ENCODE measurements at regions not wholly inside any gene's neighbourhood (a gene's known extent, or its start where the extent isn't known, plus 50 kb on each side); places are given as distances from the start of the nearest gene placed in this dataset.

DNA sequence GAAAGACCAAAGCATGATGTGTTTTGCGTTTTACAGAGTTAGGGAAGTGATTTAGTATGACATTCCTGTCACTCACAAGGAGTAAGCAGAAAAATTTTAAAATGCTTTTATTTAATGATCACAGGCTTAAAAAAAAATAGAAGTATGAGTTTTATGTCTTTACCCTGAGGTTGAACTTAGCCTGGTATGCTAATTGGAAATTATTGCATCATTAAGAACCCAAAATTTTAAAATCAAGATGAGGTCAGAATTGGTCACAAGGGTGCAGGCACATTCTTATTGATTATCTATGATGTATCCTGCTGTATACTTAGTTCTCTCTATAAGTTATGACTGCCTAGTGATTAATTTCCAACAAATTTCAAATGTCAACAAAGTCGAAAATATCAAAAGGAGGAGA is 585.6 kb upstream of the ALCAM start:
- no peak overlapping the region for H3K27ac ChIP-seq (ENCODE audit: low read depth, low read length)

More for the DNA sequence above, 585.6 kb upstream of the ALCAM start:
- no peaks in the 10 kb centered on the region for H3K4me1 ChIP-seq (replicated peaks in 1 of 4; ENCODE audit: control insufficient read depth in 3 of 4, insufficient read depth in 4 of 4, low read length in 3 of 4)
- FAIRE-seq: no peak
- no peak overlapping the region for H4K8ac ChIP-seq (ENCODE audit: extremely low read depth, insufficient read depth, low read length)
- H3K36me3 ChIP-seq (ENCODE audit: control insufficient read depth in 2 of 4, insufficient read depth in 4 of 4, low read length in 3 of 4): no peaks in the 10 kb centered on the region
- H3K4me3 ChIP-seq (ENCODE audit: extremely low read depth in 1 of 4, insufficient read depth in 2 of 4, low read depth in 3 of 4, low read length in 4 of 4): no peak overlapping the region
- H3K23ac ChIP-seq (ENCODE audit: insufficient read length): no peak overlapping the region
- H3K79me1 ChIP-seq (ENCODE audit: low read depth, low read length): no peaks in the 10 kb centered on the region
- no peak overlapping the region for H2BK12ac ChIP-seq (ENCODE audit: low read depth, low read length)
- H2BK15ac ChIP-seq (ENCODE audit: low read length): no peak overlapping the region
- H3K79me2 ChIP-seq (ENCODE audit: control insufficient read depth in 1 of 2, insufficient read depth in 2 of 2, low read length in 2 of 2): no peaks in the 10 kb centered on the region
- no peak for TF ChIP-seq SRF (IDR thresholded peaks at IDR 0.05; ENCODE audit: low read depth, low read length)
- no peak for TF ChIP-seq SP2 (IDR thresholded peaks at IDR 0.05; ENCODE audit: low read length)
- TF ChIP-seq PHF8 (conservative IDR thresholded peaks at IDR 0.05; ENCODE audit: low read depth, low read length): no peak
- TF ChIP-seq GTF2F1 (IDR thresholded peaks at IDR 0.05; ENCODE audit: borderline replicate concordance, low read depth, low read length): no peak
- no peak for TF ChIP-seq TEAD4 (IDR thresholded peaks at IDR 0.05; ENCODE audit: low read depth, low read length)
- no peak for TF ChIP-seq TAF7 (optimal IDR thresholded peaks at IDR 0.05; ENCODE audit: borderline replicate concordance, low read depth, low read length)
- no peak for TF ChIP-seq KDM5A (IDR thresholded peaks at IDR 0.05; ENCODE audit: low read length)
- TF ChIP-seq FOSL1 (IDR thresholded peaks at IDR 0.05; ENCODE audit: insufficient read depth, low read depth, low read length): no peak
- TF ChIP-seq NANOG (IDR thresholded peaks at IDR 0.05; ENCODE audit: insufficient read depth, low read depth, low read length, poor library complexity, severe bottlenecking): no peak
- no peak for TF ChIP-seq SIX5 (IDR thresholded peaks at IDR 0.05; ENCODE audit: low read depth, low read length)
- no peak for TF ChIP-seq NRF1 (IDR thresholded peaks at IDR 0.05; ENCODE audit: low read depth, low read length)
- H4K91ac ChIP-seq (replicated peaks; ENCODE audit: insufficient read length, low read length): no peak overlapping the region
- ChIA-PET POLR2A (ENCODE audit: partially characterized antibody) (no interaction called here), CTCF (ENCODE audit: partially characterized antibody) (no interaction called here)
- H2AK5ac ChIP-seq (ENCODE audit: low read depth, low read length): no peak overlapping the region
- H3K9me3 ChIP-seq (ENCODE audit: insufficient read depth in 2 of 2, low read depth in 1 of 2, low read length in 1 of 2): no peaks in the 10 kb centered on the region
- 82% methylated on average over 2 of the region's 2 CpGs; no CpG with 5 or more reads in 1 of the 2 experiments for WGBS, 2 experiments (ENCODE audit: extremely low coverage in 1 of 2, insufficient coverage in 1 of 2, insufficient read length in 1 of 2, insufficient replicate concordance in 2 of 2, low coverage in 1 of 2, low lambda C conversion rate in 2 of 2, missing lambda C conversion rate in 1 of 2)
- no peak overlapping the region for H3K18ac ChIP-seq (ENCODE audit: extremely low read depth, low read length)
- no peak overlapping the region for H2AFZ ChIP-seq (ENCODE audit: low read length)
- H2BK5ac ChIP-seq (ENCODE audit: low read depth, low read length): no peak overlapping the region
- H3K14ac ChIP-seq (ENCODE audit: insufficient read length): no peak overlapping the region
- no peaks in the 10 kb centered on the region for H3K27me3 ChIP-seq (replicated peaks in 1 of 4; ENCODE audit: control insufficient read depth in 3 of 4, extremely low read depth in 1 of 4, insufficient read depth in 3 of 4, low read length in 3 of 4)
- no peak overlapping the region for H3K4ac ChIP-seq (replicated peaks; ENCODE audit: insufficient read length, low read depth, low read length)
- H2BK20ac ChIP-seq (ENCODE audit: low read length): no peak overlapping the region
- no peak overlapping the region for H3K9ac ChIP-seq (replicated peaks in 1 of 4; ENCODE audit: extremely low read depth in 1 of 4, low read depth in 3 of 4, low read length in 3 of 4)
- no peaks in the 10 kb centered on the region; the same call in 1 of the 2 replicates for H3K23me2 ChIP-seq (ENCODE audit: low read depth, low read length)
- no peak overlapping the region for H2BK120ac ChIP-seq (replicated peaks; ENCODE audit: low read depth, low read length)
- no peak overlapping the region for H3K56ac ChIP-seq (replicated peaks; ENCODE audit: insufficient read length, low read depth, low read length)
- H3K4me2 ChIP-seq (ENCODE audit: insufficient read depth in 1 of 2, low read depth in 2 of 2, low read length in 2 of 2): no peak overlapping the region
- no peaks in the 10 kb centered on the region for H4K20me1 ChIP-seq (replicated peaks in 1 of 2; ENCODE audit: control insufficient read depth in 1 of 2, insufficient read depth in 2 of 2, low read length in 2 of 2)
- H4K5ac ChIP-seq (ENCODE audit: insufficient read length, low read depth, low read length): no peak overlapping the region
- no peak for DNase-seq (ENCODE audit: low read depth in 1 of 2, low spot score in 2 of 2)
